GM20000 (cell line): ENCODE measurements at regions not wholly inside any gene's neighbourhood (a gene's known extent, or its start where the extent isn't known, plus 50 kb on each side); places are given as distances from the start of the nearest gene placed in this dataset.

Experiments
- DNase-seq: peaks from one replicate; pipeline ENCODE4 v3.0.0; 2012; ENCODE audit warnings: low spot score
- CTCF ChIP-seq: IDR thresholded peaks from 2 replicates; pipeline ENCODE4 v1.5.1; 2012; ENCODE audit warnings: mild to moderate bottlenecking, control low read depth; ENCODE audit errors: extremely low read depth, missing control alignments

- no peak for DNase-seq
- no peak for TF ChIP-seq CTCF
Measured at GRCh38 chr10:123569436-123570035, 96.6 kb upstream of the GPR26 start.

GRCh38 chr10:123570051-123570897 is 95.9 kb upstream of the GPR26 start:
- TF ChIP-seq CTCF, result no peak
- DNase-seq, result no peak

- DNase-seq, result no peak
- no peak for TF ChIP-seq CTCF
Measured at GRCh38 chr10:123570898-123571515, 95.1 kb upstream of the GPR26 start.

GRCh38 chr10:123571978-123572377 is 94.2 kb upstream of the GPR26 start:
- DNase-seq, result no peak
- TF ChIP-seq CTCF, result no peak

- peak; percentile 53 for DNase-seq
- TF ChIP-seq CTCF, result peak; percentile 37
Measured at GRCh38 chr10:123573236-123574108, 92.7 kb upstream of the GPR26 start.

GRCh38 chr10:123574109-123574698 is 92.0 kb upstream of the GPR26 start:
- DNase-seq, result no peak
- TF ChIP-seq CTCF, result no peak
